Endometrium (tissue), 2 donors: ENCODE measurements at regions not wholly inside any gene's neighbourhood (a gene's known extent, or its start where the extent isn't known, plus 50 kb on each side); places are given as distances from the start of the nearest gene placed in this dataset.

ENCODE experiments used
- FAIRE-seq: peaks from 2 replicates; lab custom pipeline; 2012; peaks lifted over from hg19 to GRCh38; lab: Jason Lieb, UNC
- donor health status: control.
- donor health status: control.

DNA sequence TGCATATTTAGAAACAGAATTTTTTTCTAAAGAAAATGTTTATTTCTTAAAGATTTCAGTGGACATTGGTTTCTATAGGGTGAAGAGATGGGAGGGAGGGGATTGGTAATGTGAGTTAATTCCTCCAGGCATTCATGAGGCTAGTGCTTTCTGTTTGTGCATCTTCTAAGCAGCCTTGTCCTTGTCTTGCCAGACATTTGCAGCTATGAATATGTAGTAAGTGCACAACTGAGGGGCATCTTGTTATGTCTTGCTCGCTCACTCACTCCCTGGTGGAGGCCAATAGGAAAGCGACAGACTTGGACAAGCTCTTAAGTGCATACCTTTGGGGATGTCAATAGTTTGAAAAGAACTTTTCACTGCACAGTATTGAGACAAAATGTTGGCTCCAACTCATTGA is 92.5 kb upstream of the ATP10A start:
- FAIRE-seq = no peak

DNA sequence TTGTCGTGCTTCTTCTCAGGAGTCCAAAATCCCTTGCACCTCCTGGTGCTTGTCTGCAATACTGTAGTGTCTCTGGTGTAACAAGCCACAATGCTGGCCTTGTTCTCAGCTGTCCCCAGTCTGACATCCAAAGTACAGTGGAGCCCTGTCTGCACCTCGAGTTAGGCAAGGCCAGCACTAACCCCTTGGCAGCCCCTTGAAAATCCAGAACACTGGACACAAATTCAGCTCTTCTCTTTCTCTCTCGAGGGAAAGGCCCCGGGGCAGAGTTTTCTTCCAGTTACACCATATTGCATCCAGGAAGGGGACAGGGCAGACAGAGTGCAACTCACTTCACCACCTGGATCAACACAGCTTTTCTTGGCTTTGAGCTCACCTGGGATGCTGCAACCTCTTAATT is 91.3 kb upstream of the ATP10A start:
- no peak for FAIRE-seq

DNA sequence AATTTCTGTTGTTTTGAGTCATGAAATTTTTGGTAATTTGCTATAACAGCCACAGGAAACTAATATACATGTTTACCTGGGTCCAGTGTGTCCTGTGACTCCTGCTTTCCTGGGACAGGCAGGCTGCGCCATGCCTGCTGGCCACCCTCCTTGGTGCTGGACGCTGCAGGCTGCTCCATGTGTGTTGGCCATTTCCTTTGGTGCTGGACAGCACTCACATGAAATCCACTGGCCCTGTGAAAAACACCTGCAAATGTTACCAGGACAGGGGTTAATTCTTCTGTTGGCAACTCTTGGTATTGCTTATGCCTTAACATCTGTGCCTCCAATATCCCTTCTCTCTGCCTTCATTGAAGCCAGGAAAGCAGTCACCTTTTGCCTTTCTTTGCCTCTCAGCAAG is 86.9 kb upstream of the ATP10A start:
- FAIRE-seq = no peak

DNA sequence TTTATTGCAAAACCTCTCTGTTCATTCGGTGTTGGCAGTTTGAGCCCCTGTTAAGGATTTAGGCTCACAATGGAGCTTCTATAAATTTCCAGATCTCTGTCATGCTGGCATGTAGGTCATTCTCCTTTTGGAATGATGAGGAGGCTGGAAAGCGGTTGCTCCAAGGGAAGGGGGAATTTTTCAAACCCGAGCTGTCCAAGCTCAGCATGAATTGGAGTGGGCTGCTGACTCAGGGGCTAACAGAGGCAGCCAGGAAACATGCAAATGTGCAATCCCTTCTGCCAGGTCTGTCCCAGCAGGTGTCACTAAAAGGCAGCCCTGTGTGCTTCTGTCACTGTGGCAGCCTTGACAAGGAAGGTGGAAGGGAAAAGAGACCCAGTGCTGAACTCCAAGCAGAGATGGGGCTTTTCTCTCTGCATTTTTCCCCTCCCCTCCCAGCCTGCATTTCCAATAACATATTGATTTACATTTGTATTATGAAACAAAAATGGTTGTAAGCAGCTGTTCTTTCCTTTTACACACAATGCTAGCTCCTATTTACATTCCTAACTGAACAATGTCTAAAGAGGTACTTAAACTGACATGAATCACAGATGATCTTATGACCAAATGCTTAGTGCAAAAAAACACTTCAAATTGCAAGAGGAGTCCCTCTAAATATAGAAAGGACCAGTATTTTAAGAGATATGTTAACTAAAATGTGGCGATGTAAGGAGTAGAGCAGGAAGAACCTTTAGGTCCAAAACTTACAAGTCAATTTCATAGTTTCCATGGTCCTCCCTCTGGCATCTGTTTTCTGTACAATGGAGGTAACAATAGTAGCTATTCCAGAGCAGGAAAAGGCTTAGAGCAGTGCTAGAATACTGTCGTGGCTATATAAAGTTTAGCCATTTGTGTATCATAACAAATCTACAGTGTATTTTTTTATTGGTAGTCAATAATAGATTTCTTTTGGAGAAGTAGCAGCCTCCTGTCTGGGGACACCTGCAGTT is 84.5 kb upstream of the ATP10A start:
- FAIRE-seq = no peak

DNA sequence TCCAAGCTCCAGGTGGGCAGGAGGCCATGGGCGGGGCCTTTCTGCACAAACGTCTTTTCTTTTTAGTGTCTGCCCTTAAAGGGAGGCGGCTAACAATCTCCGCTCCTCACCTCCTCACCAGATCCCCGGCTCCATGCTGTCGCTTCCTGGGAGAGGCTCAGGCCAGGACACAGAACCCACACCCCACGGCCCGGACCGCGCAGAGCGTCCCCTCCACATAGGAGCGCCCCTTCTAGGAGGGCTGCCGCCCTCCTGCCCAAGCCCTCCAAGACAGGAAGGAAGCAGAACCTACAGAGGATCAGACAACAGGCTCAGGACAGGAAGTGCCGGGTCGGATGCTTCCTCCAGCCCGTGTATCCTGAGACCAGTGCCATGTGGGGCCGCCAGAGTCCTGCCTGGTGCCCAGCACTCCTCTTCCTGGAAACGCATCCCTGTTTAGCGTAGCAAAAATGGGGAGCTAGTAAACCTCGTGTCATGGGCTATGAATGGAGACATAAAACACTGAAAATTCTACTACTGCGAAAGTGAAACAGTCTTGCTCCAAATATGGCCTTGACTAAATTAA is 83.2 kb upstream of the ATP10A start:
- no peak for FAIRE-seq

DNA sequence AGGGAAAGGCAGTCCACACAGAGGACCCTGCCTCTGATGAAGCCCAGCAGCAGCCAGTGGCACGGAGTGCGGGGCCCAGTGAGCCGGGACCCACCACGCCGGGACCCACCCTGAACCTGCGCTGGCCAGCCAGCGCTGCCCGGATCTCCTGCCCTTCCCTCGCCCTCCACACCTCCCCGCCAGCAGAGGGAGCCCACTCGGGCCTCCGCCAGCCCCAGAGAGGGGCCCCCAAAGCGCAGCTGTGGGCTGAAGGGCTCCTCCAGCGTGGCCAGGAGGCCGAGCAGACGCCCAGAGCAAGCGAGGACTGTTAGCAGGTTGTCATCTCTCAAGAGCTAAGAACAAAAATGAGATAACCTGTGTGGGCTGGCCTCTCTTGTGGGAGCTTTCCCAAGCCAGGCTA is 81.3 kb upstream of the ATP10A start:
- no peak for FAIRE-seq

DNA sequence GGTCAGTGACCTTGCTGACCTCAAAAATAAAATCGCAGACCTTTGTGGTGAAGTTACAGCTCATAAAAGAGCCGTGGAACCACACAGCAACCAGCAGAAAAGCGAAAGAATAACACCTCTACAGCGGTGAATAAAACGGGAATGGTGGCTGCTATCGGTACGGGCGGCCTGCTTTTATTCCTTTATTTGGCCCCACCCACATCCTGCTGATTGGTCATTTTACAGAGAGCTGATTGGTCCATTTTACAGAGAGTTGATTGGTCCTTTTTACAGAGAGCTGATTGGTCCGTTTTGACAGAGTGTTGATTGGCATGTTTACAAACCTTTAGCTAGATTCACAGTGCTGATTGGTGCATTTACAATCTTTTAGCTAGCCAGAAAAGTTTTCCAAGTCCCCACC is 80.7 kb upstream of the ATP10A start:
- FAIRE-seq = no peak

DNA sequence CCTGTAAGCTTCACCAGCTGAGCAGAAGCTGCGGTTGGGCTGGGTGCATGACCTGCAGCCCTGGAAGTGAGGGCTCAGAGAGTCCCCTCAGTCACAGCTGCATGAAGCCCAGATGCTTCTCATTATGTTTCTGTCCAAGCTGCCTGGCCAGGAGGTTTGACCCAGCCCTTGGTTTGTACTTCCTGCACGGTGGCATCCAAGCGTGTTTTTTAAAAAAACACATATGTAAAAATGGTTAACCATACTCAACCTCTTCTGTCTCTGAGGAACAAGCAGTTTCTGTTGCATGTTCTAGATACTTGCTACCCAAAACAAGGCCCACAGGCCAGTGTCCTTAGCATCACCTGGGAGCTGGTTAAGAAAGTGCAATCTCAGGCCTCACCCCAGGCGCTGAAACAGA is 76.0 kb upstream of the ATP10A start:
- FAIRE-seq = no peak

DNA sequence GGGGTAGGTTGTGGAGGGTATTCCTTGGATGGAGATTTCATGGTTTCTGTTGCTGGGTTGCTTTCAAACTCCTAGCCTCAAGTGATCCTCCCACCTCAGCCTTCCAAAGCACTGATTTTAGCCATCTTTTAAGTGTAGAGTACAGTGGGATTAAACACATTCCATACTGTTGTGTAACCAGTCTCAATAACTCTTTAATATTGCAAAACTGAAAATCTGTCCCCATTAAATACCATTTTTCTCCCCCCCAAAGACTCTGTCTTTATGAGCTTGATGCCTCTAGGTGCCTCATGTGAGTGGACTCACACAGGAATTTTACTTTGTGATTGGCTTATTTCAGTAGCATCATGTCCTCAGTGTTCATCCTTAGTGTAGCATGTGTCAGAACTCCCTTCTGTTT is 74.7 kb upstream of the ATP10A start:
- FAIRE-seq = no peak

DNA sequence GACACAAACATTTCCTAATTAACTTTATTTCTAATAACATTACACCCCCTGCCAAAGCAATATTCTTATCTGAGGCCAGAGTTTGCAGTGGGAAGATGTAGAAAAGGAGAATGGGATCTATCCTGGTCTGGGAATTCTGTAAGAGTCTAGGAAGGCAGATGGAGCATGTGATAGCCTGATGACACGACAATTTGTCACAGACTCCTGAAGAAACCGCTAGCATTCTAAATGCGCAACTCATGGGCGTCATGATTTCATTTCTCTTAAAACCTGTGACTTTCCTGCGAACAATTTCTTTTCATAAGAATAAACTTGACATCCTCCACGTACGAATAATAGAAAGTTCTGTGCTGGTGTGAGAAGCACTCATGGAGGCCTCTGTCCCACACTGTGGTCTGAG is 72.9 kb upstream of the ATP10A start:
- FAIRE-seq = no peak

DNA sequence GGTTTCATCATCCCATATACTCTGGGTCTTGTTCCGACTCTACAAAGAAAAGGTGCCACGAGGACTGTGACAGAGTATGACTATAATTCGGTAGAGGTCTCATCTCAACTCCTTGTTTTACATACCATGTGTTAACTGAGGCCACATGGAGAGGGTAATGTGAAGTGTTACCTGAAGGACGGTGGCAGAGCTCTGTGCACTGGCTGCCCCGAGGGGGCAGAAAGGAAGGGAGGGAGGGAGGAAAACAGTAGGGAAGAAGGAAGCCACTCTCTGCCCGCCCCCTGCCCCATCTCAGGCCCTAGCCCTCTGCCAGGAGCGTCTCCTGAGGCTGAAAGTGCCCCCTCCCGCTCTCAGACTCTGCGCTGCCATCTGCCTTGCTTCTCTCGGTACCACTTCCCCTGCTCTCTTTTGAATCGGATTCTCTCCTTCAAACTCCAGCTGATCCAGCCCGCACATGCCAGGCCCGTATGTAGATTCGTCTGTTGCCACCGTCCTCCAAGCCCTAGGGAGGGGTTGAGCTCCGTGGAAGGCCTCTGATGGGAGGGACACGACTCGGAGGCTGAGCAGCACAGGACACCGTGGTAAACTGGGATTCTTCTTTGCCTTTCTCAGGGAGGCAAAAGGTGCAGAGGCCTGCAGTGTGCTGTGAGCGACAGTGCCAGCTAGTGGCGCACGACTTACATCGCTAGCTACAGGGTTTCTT is 70.5 kb upstream of the ATP10A start:
- no peak for FAIRE-seq

DNA sequence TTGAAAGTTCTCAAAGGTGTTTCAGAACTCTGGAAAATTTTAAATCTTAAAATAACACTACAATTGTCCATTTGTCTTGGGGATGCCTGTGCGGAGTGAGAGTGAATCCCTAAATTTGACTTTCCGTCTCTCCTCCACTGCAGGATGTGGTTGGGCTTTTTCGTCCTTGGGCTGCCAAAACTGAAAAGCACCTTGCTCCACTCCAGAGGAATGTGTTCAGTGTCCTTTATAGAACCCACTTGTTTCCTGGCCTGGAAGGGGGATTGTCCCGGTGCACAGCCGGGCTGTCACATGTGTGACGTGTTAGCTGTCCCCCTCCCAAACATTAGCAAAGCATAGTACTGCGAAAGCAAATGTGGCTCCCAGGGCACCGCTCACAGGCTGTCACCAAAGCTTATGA is 69.6 kb upstream of the ATP10A start:
- no peak for FAIRE-seq

DNA sequence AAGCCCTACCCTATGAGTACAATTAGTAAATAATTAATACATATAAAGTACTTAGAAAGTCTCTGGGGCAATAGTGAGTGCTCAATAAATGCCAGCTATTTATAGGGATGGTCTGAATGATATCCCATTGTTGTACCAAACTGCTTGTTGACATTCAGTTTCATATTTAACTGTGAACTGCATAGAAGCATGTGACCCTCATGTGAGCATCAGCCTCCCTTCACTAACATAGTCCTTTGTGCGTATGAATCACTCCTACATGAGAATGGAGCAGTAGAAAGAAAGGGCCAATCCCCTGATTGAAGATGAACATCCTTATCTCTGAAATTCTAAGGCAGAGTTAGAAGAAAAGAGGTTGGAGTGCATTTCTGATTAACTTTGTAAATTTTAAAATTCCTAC is 68.7 kb upstream of the ATP10A start:
- no peak for FAIRE-seq

DNA sequence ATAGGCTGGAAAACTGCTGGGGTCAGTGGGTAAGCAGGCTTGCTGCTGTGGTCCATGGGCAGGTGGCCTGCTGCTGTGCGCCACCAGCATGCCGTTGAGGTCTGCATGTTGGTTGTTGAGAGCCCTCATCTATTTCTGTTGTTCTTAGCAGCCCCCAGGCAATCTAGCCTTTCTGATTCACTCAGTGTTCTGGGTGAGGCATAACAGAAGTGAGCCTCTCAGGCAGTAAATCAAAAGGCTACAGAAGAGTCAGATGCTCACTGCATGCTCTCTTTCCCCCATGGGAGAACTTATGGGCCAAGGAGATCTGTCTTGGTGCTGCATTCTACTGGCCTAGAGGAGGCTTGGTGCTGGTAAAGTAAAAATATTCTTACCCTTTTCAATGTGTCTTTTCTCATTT is 67.8 kb upstream of the ATP10A start:
- FAIRE-seq = no peak
